ENCODE measurements at regions not wholly inside any gene's neighbourhood (a gene's known extent, or its start where the extent isn't known, plus 50 kb on each side); places are given as distances from the start of the nearest gene placed in this dataset.

GRCh38 chr2:8095978-8096377 lies 585.9 kb upstream of the ID2 start:
- Histone ChIP-seq H3K56ac (ENCODE audit: insufficient read length, low read depth, low read length) (no peak overlapping the region), H3K14ac (ENCODE audit: insufficient read depth, low read length) (no peak overlapping the region; the same call in 1 of the 2 replicates), H3K9me3 (ENCODE audit: control insufficient read depth, low read depth, low read length) (no peaks in the 10 kb centered on the region), H3K79me1 (ENCODE audit: insufficient read depth, low read depth, low read length, poor library complexity, severe bottlenecking) (no peaks in the 10 kb centered on the region), H3K79me2 (ENCODE audit: insufficient read depth, low read length) (no peaks in the 10 kb centered on the region), H2BK20ac (ENCODE audit: low read depth, low read length, poor library complexity, severe bottlenecking) (no peak overlapping the region), H3K23me2 (ENCODE audit: insufficient read length, low read depth, low read length, poor library complexity, severe bottlenecking) (no peaks in the 10 kb centered on the region), H4K8ac (replicated peaks; ENCODE audit: insufficient read length, low read depth, low read length) (no peak overlapping the region), H2BK12ac (ENCODE audit: insufficient read length, low read depth, low read length) (no peak overlapping the region), H3K18ac (ENCODE audit: insufficient read length, low read depth, low read length) (no peak overlapping the region), H2BK120ac (ENCODE audit: low read depth, low read length, poor library complexity, severe bottlenecking) (no peak overlapping the region), H3K4ac (ENCODE audit: low read depth, low read length) (no peak overlapping the region), H3K4me1 (ENCODE audit: insufficient read depth, low read length) (no peaks in the 10 kb centered on the region), H3K23ac (ENCODE audit: insufficient read length, low read depth, low read length) (no peak overlapping the region), H3K9ac (ENCODE audit: extremely low read depth, insufficient read length, low read length) (no peak overlapping the region), H3K4me2 (ENCODE audit: insufficient read depth, insufficient read length, low read length) (no peak overlapping the region), H4K91ac (ENCODE audit: insufficient read length, low read depth, low read length) (no peak overlapping the region), H3K27ac (ENCODE audit: insufficient read length, low read depth, low read length) (no peak overlapping the region), H2AK5ac (ENCODE audit: insufficient read length, low read length) (no peak overlapping the region), H3T11ph (ENCODE audit: low read length) (no peak overlapping the region), H2AFZ (ENCODE audit: low read length) (no peak overlapping the region), H4K20me1 (ENCODE audit: control insufficient read depth, insufficient read depth, insufficient read length) (no peaks in the 10 kb centered on the region), H4K5ac (ENCODE audit: insufficient read length, low read depth, low read length) (no peak overlapping the region), H3K27me3 (ENCODE audit: insufficient read depth, low read length) (no peaks in the 10 kb centered on the region), H2BK5ac (ENCODE audit: insufficient read length, low read length) (no peak overlapping the region), H2BK15ac (ENCODE audit: low read depth, low read length) (no peak overlapping the region)
- H3K36me3 Mint-ChIP-seq (ENCODE audit: insufficient read depth in 1 of 3, low read depth in 3 of 3) = no peaks in the 10 kb centered on the region; a peak in 3 of 7 replicates
- H3K9me3 Mint-ChIP-seq = peaks cover 0 to 4% of the 10 kb centered on the region in 2 experiments; a peak in 3 of 5 replicates
- no CpG with 5 or more reads among the region's 4 CpGs for whole genome bisulfite sequencing (ENCODE audit: extremely low coverage, insufficient read length, low lambda C conversion rate)
- TF ChIP-seq, protein P1, sequence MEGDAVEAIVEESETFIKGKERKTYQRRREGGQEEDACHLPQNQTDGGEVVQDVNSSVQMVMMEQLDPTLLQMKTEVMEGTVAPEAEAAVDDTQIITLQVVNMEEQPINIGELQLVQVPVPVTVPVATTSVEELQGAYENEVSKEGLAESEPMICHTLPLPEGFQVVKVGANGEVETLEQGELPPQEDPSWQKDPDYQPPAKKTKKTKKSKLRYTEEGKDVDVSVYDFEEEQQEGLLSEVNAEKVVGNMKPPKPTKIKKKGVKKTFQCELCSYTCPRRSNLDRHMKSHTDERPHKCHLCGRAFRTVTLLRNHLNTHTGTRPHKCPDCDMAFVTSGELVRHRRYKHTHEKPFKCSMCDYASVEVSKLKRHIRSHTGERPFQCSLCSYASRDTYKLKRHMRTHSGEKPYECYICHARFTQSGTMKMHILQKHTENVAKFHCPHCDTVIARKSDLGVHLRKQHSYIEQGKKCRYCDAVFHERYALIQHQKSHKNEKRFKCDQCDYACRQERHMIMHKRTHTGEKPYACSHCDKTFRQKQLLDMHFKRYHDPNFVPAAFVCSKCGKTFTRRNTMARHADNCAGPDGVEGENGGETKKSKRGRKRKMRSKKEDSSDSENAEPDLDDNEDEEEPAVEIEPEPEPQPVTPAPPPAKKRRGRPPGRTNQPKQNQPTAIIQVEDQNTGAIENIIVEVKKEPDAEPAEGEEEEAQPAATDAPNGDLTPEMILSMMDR (conservative IDR thresholded peaks at IDR 0.05) = no peak
- H3K27ac Mint-ChIP-seq = no peak overlapping the region
- peaks cover 5 to 8% of the 10 kb centered on the region in 2 experiments; a peak in 3 of 4 replicates for H3K4me1 Mint-ChIP-seq
- H3K27me3 Mint-ChIP-seq (ENCODE audit: low read depth) = no peaks in the 10 kb centered on the region
- no peak overlapping the region for H3K4me3 Mint-ChIP-seq
- no peak for DNase-seq

All from H9 (cell line).